ENCODE measurements at regions not wholly inside any gene's neighbourhood (a gene's known extent, or its start where the extent isn't known, plus 50 kb on each side); places are given as distances from the start of the nearest gene placed in this dataset.

DNA sequence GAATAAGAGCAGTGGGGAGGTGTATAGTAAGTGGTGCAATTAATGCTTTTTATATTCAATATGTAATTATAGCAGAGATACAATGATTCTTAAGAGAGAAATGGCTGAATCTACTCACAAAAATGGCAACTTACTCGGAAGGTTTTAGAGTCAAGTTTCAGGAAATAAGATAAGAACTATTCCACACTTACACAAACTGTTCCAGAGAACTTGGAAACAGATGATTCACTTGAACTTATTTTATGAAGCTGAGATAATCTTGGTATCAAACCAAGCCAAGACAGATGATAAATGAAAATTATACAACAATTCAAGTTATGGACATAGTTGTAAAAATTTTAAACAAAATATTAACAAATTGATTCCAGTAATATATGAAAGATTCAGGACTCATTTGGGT is 311.3 kb upstream of the HS3ST1 start:
- H2BK5ac ChIP-seq (ENCODE audit: low read depth, low read length, poor library complexity, severe bottlenecking): no peak overlapping the region
- H2BK20ac ChIP-seq (ENCODE audit: low read depth, low read length): no peak overlapping the region
- no peak overlapping the region for H3K27ac ChIP-seq (ENCODE audit: insufficient read depth, low read length)
- ATAC-seq (ENCODE audit: low read depth) (peak; percentile 21; the same call in 1 of the 2 replicates), DNase-seq (peak; percentile 65)
- no peak overlapping the region for H4K91ac ChIP-seq (ENCODE audit: insufficient read depth, low read depth, low read length)
- ChIA-PET CTCF (no interaction called here), POLR2A (ENCODE audit: unreplicated experiment) (no interaction called here)
- no peak for TF ChIP-seq MAFK (IDR thresholded peaks at IDR 0.05; ENCODE audit: low read depth, low read length)
- TF ChIP-seq NFE2L2 (IDR thresholded peaks at IDR 0.05; ENCODE audit: low read depth, low read length): no peak
- no peak for TF ChIP-seq RCOR1 (IDR thresholded peaks at IDR 0.05; ENCODE audit: insufficient replicate concordance, low read length)
- TF ChIP-seq, protein P1, sequence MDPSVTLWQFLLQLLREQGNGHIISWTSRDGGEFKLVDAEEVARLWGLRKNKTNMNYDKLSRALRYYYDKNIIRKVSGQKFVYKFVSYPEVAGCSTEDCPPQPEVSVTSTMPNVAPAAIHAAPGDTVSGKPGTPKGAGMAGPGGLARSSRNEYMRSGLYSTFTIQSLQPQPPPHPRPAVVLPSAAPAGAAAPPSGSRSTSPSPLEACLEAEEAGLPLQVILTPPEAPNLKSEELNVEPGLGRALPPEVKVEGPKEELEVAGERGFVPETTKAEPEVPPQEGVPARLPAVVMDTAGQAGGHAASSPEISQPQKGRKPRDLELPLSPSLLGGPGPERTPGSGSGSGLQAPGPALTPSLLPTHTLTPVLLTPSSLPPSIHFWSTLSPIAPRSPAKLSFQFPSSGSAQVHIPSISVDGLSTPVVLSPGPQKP (IDR thresholded peaks at IDR 0.05; ENCODE audit: borderline replicate concordance, low read depth, low read length): no peak
- TF ChIP-seq CHD1 (IDR thresholded peaks at IDR 0.05; ENCODE audit: low read depth, low read length): no peak
- no peak for TF ChIP-seq CEBPB (IDR thresholded peaks at IDR 0.05; ENCODE audit: low read depth, low read length)
- TF ChIP-seq CTCF (conservative IDR thresholded peaks at IDR 0.05; ENCODE audit: low read depth, low read length): no peak
- peak; percentile 71 for TF ChIP-seq RFX5 (IDR thresholded peaks at IDR 0.05; ENCODE audit: low read depth, low read length)
- no peak for TF ChIP-seq SMC3 (IDR thresholded peaks at IDR 0.05; ENCODE audit: low read depth, low read length)
- H2AK9ac ChIP-seq (replicated peaks; ENCODE audit: low read depth, low read length, poor library complexity): no peak overlapping the region
- no peak overlapping the region for H3K56ac ChIP-seq (ENCODE audit: extremely low read depth, insufficient read depth, low read length)
- H4K20me1 ChIP-seq (ENCODE audit: insufficient read depth, low read length): no peaks in the 10 kb centered on the region
- no peak overlapping the region for H3K4ac ChIP-seq (ENCODE audit: low read depth, low read length)
- H4K5ac ChIP-seq (ENCODE audit: low read depth, low read length): no peak overlapping the region
- no peak overlapping the region for H2AFZ ChIP-seq (replicated peaks; ENCODE audit: low read length, poor library complexity)
- H3K23ac ChIP-seq (ENCODE audit: low read depth, low read length): no peak overlapping the region
- no peak overlapping the region for H3K4me3 ChIP-seq (ENCODE audit: insufficient read depth, low read depth, low read length)
- H2BK15ac ChIP-seq (ENCODE audit: low read depth, low read length): no peak overlapping the region
- peaks cover 5% of the 10 kb centered on the region; the same call in 1 of the 2 replicates for H3K9me1 ChIP-seq (ENCODE audit: insufficient read depth, low read length)
- no peak overlapping the region for H3K14ac ChIP-seq (replicated peaks; ENCODE audit: low read depth, low read length)
- H2BK120ac ChIP-seq (ENCODE audit: low read depth, low read length): no peak overlapping the region
- WGBS, 2 experiments (ENCODE audit: extremely low coverage in 2 of 2, insufficient read length in 1 of 2): no CpG with 5 or more reads among the region's 1 CpG
- H3K4me1 ChIP-seq (ENCODE audit: control insufficient read depth, insufficient read depth, low read length): peaks cover 5% of the 10 kb centered on the region; the same call in 1 of the 2 replicates
- H3K9me3 ChIP-seq (ENCODE audit: control insufficient read depth, insufficient read depth, low read length): no peaks in the 10 kb centered on the region
- no peak overlapping the region for H3K18ac ChIP-seq (ENCODE audit: low read depth, low read length)
- intact Hi-C loops (cut with micrococcal nuclease) (no loop called here), in situ Hi-C loops (cut with MboI; ENCODE audit: low sequenced_read_pairs) (no loop called here), dilution Hi-C loops (cut with HindIII; ENCODE audit: low sequenced_read_pairs, unreplicated experiment) (no loop called here)
- BruUV-seq (replicated peaks): no TSS peak
- H3K4me2 ChIP-seq (ENCODE audit: low read depth, low read length): no peak overlapping the region
- H3K9ac ChIP-seq (ENCODE audit: low read depth, low read length): no peak overlapping the region
- no peak overlapping the region for H4K8ac ChIP-seq (ENCODE audit: low read depth in 2 of 2, low read length in 2 of 2)
- H2AK5ac ChIP-seq (ENCODE audit: low read depth, low read length): no peak overlapping the region
- H3K36me3 ChIP-seq (ENCODE audit: control insufficient read depth, insufficient read depth, low read length): no peaks in the 10 kb centered on the region
- H3K79me1 ChIP-seq (ENCODE audit: low read depth in 1 of 2, low read length in 2 of 2): no peaks in the 10 kb centered on the region
- no peaks in the 10 kb centered on the region; the same call in 1 of the 2 replicates for H3K27me3 ChIP-seq (ENCODE audit: control insufficient read depth, insufficient read depth, low read length)
